NCI-H345 treated with DMSO at 0.1 percent for 48 hours (cell line): ENCODE measurements at regions not wholly inside any gene's neighbourhood (a gene's known extent, or its start where the extent isn't known, plus 50 kb on each side); places are given as distances from the start of the nearest gene placed in this dataset.

Experiments used
- DNase-seq: peaks from one replicate; lab custom pipeline; 2025; ENCODE audit not compliant: unreplicated experiment; lab: John Stamatoyannopoulos, UW

- peak; percentile 28 for DNase-seq
These were observed 1299.3 kb downstream of the BRD1 start for GRCh38 chr22:48528221-48528915.

DNA sequence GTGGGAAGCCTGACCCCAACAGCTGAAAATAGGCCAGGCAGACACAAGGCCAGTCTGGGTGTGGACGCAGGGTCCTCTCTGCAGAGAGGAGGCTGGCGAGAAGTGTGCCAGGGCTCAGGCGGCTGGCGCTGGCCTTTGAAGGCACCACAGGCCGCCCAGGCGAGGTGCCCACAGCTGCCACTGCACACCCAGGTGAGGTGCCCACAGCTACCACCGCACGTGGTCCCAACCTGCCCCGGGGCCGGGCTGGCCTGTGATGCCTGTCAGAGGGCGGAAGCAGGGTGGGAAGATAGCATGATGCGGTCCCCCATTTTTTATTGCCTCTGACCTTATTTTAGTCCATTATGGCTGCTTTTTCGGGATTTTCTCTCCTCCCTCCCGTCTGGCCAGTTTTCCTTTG is 1303.9 kb downstream of the BRD1 start:
- DNase-seq, result no peak

- no peak for DNase-seq
These were observed 1304.6 kb downstream of the BRD1 start for GRCh38 chr22:48523091-48523490.

DNA sequence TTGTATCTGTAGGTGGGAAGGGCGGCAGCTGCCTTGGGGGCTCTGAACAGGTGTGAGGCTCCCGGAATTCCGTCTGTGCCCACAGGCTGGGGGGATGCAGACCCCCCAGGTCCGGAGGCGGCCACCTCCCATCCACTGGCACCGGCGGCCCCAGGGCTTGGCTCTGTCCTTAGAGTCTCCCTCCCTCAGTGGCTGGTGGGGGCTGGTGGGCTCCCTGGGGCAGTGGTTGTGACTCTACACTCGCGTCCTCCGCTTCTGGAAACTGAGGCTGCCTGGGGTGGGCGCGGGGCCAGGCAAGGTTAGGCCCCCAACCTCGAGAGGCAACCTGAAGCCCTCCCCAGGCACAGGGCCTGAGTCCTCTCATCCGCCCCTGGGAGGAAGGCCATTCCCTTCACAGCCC is 1305.4 kb downstream of the BRD1 start:
- no peak for DNase-seq

- no peak for DNase-seq
These were observed 1306.6 kb downstream of the BRD1 start for GRCh38 chr22:48520884-48521588.

DNA sequence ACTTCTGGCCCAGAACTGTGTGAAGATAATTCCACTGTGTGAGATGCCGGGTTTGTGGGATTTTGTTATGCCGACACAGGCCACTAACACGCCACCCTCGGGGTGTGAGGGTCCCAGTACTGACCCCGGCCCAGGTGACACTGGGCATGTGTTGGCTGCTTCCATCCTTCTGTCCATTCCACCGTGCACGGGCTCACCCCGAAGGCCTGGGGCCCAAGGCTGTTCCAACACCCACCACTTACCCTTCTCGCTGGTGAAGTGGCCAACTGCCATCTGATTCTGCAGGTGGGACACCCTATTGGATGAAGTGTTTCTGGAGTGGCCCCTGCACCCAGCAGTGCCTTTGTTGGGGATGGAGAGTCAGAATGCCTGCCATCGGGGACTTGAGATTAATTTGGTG is 1307.5 kb downstream of the BRD1 start:
- DNase-seq, result no peak

GRCh38 chr22:48517039-48518030 is 1310.3 kb downstream of the BRD1 start:
- no peak for DNase-seq

DNA sequence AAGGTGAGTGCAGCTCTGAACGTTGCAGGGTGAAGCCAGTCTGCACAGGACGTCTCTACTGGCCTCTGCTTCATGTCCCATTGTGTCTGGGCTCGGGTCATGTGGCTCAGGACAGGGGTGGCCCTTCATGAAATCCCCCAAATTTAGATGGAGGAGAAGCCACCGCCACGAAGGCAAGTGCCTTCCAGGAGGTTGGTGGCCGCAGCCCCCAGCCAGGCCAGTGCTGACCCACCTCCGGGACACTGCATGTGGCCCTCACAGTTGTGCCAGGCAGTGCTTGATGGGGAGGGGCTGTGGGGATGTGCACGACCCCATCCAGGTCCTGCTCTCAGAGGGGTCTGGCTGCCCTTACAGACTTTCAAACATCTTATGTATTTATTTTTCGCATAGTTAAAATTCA is 1311.1 kb downstream of the BRD1 start:
- DNase-seq, result no peak

GRCh38 chr22:48515571-48516200 is 1312.0 kb downstream of the BRD1 start:
- no peak for DNase-seq

- DNase-seq, result no peak
These were observed 1313.7 kb downstream of the BRD1 start for GRCh38 chr22:48513929-48514328.

- no peak for DNase-seq
These were observed 1314.2 kb downstream of the BRD1 start for GRCh38 chr22:48513446-48513845.

GRCh38 chr22:48511781-48512327 is 1315.8 kb downstream of the BRD1 start:
- no peak for DNase-seq

- no peak for DNase-seq
These were observed 1316.5 kb downstream of the BRD1 start for GRCh38 chr22:48511211-48511610.

DNA sequence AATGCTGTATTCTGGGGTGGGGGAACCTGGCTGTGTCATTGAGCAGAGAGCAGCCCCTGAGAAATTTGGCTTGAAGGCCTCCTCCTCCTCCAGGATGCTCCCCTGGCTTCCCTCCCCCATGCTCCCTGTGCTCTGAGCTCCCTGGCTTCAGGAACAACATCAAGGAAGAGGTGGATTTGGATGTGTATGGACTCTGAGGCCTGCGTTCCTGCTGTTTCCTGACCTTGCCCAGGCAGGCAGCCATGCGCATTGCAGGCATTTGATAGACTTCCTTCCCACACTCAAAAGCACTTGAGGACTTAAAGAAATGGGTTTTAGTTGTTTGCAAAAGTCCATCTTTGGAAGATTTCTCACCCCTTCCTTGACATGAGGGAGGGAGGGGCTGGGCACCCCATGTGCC is 1317.1 kb downstream of the BRD1 start:
- DNase-seq, result no peak

DNA sequence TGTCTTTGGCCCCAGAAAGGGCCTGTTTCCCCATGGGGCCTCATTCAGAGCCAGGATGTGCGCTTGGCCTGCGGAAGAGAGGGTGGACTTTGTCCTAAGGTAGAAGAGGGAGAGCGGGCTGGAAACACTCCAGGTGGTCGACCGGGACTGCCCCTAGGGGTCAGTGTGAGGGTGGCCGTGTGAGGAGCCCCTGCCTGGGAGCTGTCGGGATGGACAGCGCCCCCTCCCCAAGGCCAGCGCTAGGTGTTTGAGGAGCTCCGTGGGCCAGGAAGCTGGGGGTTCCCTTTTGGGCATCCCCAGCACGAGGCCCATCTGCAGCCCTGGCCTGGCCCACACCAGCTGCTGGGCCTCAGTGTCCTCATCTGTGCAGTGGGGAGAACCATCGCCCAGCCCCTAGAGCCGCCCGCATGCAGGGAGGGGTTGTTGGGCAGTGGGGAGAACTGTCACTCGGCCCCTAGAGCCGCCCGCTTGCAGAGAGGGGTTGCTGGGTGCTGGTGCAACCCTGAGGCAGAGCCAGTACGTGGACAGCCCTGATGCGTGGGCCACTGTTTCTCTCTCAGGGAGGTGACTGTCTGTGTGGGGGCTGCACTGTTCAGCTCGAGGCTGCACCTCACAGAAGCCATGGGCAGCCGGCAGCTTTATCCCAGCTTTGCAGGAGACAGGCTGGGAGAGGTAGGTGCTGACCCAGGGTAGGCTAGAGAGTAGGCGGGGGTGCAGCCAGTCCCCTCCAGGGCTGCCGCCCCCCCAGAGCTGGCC is 1319.9 kb downstream of the BRD1 start:
- DNase-seq, result no peak

DNA sequence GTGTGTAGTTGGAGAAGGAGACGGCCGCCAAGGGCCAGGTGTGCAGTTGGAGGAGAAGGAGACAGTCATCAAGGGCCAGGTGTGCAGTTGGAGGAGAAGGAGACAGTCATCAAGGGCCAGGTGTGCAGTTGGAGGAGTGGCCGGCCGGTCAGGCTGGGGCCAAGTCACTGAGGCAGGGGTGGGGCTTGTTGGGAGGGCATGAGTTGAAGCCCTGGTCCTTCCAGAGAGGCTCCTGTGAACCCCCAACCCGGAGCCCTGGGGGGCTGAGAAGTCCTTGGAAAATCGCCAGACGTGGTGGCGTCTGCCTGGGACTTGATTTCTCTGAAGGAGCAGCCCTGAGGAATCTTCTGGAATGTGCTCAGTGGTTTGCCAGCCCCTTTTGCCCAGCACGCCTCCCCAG is 1320.5 kb downstream of the BRD1 start:
- DNase-seq, result no peak

- DNase-seq, result no peak
These were observed 1321.0 kb downstream of the BRD1 start for GRCh38 chr22:48506506-48507145.

GRCh38 chr22:48505891-48506290 is 1321.8 kb downstream of the BRD1 start:
- no peak for DNase-seq

DNA sequence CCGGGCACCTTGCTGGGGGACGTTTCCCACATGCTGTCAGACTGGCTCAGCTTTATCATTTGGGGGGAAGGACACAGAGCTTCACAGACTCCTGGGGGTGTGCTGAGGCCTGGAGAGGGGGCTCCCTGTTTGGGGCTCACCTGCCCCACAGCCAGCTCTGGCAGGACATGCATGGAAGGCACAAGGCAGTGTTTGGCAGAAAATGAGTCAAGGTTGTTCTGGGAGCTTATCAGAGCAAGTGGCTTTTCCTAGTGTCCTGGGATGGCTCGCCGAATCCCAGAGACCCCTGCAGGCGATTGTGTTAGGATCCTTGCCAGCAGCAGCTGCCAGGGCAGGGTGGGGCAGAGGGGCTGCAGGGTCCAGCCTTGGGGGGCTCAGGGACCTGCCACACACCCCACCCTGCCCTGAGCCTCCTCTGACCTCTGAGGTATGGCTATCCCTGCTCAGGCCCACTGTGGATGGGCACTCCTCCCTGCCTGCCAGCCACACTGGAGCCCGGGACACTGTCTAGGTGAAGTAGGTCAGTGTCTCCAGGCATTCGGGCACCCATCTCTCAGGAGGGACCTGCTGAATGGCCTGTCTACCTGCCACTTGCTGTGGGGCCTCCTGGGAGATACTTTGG is 1323.0 kb downstream of the BRD1 start:
- DNase-seq, result no peak
